ENCODE measurements at regions not wholly inside any gene's neighbourhood (a gene's known extent, or its start where the extent isn't known, plus 50 kb on each side); places are given as distances from the start of the nearest gene placed in this dataset.
"Not testable (repeated sequence)": the region's sequence is repeated elsewhere in the genome, so short reads cannot be mapped to it uniquely, and the experiment has no call there.

DNA sequence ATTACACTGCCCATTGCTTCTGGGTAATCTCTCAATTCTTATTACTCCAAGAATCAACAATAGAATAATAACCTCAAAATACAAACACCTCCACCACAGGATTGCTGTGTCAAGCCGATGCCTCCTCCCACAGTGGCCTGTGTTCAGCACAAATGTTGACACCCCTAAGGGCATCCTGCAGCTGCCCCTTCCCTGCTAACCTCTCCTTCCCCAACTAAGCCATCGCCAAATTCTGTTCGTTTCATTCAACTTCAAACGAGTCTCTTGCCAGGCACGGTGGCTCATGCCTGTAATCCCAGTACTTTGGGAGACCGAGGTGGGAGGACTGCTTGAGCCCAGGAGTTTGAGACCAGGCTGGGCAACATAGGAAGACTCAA is 155.2 kb downstream of the ATP6V0E2 start:
- TF ChIP-seq POLR2A (IDR thresholded peaks at IDR 0.05), result not testable (repeated sequence)
- TF ChIP-seq, protein P1, sequence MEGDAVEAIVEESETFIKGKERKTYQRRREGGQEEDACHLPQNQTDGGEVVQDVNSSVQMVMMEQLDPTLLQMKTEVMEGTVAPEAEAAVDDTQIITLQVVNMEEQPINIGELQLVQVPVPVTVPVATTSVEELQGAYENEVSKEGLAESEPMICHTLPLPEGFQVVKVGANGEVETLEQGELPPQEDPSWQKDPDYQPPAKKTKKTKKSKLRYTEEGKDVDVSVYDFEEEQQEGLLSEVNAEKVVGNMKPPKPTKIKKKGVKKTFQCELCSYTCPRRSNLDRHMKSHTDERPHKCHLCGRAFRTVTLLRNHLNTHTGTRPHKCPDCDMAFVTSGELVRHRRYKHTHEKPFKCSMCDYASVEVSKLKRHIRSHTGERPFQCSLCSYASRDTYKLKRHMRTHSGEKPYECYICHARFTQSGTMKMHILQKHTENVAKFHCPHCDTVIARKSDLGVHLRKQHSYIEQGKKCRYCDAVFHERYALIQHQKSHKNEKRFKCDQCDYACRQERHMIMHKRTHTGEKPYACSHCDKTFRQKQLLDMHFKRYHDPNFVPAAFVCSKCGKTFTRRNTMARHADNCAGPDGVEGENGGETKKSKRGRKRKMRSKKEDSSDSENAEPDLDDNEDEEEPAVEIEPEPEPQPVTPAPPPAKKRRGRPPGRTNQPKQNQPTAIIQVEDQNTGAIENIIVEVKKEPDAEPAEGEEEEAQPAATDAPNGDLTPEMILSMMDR (IDR thresholded peaks at IDR 0.05 in 4 of 5, conservative IDR thresholded peaks at IDR 0.05 in 1 of 5), result not testable (repeated sequence)
